DND-41 (cell line): ENCODE measurements at regions not wholly inside any gene's neighbourhood (a gene's known extent, or its start where the extent isn't known, plus 50 kb on each side); places are given as distances from the start of the nearest gene placed in this dataset.

ENCODE experiments used
- ATAC-seq: fragments of 200-7000 bp; cut with Tn5 transposase; 3 replicates; pipeline ENCODE4 v1.9.1; 2021; ENCODE audit warnings: low read depth; ENCODE audit not compliant: insufficient read depth
- DNase-seq: peaks from one replicate; pipeline ENCODE4 v3.0.0-alpha.2; 2020
- H2AFZ ChIP-seq: 2 replicates; pipeline ENCODE4 v1.6.0; 2012; ENCODE audit warnings: low read depth, low read length
- H3K27ac ChIP-seq: 2 replicates; pipeline ENCODE4 v1.5.1; 2012; ENCODE audit warnings: low read length, inconsistent platforms
- H3K27me3 ChIP-seq: fragments of 200-600 bp; sonication (generic); 2 replicates; pipeline ENCODE4 v1.6.0; 2012; ENCODE audit warnings: low read length, mild to moderate bottlenecking, inconsistent platforms; ENCODE audit not compliant: insufficient read depth, poor library complexity
- H3K36me3 ChIP-seq: 2 replicates; pipeline ENCODE4 v1.5.1; 2012; ENCODE audit warnings: low read length, inconsistent platforms; ENCODE audit not compliant: insufficient read depth
- H3K4me1 ChIP-seq: 2 replicates; pipeline ENCODE4 v1.5.1; 2012; ENCODE audit warnings: mild to moderate bottlenecking, low read length; ENCODE audit not compliant: insufficient read depth
- H3K4me2 ChIP-seq: 2 replicates; pipeline ENCODE4 v1.6.0; 2012; ENCODE audit warnings: mild to moderate bottlenecking, moderate library complexity, low read length, inconsistent platforms; ENCODE audit not compliant: insufficient read depth
- H3K4me3 ChIP-seq, 2 experiments: fragments of 200-600 bp in 1 of 2; shearing (Covaris generic) in 1 of 2; 2 replicates each; pipeline ENCODE4 v1.5.1; 2012 to 2016; ENCODE audit warnings: inconsistent platforms in 2 of 2, low read length in 2 of 2, mild to moderate bottlenecking in 2 of 2, low read depth in 1 of 2, moderate library complexity in 1 of 2
- H3K79me2 ChIP-seq: 2 replicates; pipeline ENCODE4 v1.6.0; 2012; ENCODE audit warnings: low read length, inconsistent platforms; ENCODE audit not compliant: insufficient read depth
- H3K9ac ChIP-seq: 2 replicates; pipeline ENCODE4 v1.6.0; 2012; ENCODE audit warnings: low read depth, mild to moderate bottlenecking, inconsistent platforms, low read length, moderate library complexity
- H3K9me3 ChIP-seq: 2 replicates; pipeline ENCODE4 v1.5.1; 2012; ENCODE audit warnings: low read length, moderate library complexity, mild to moderate bottlenecking, inconsistent platforms; ENCODE audit not compliant: insufficient read depth, severe bottlenecking
- H4K20me1 ChIP-seq: 2 replicates; pipeline ENCODE4 v1.6.0; 2012; ENCODE audit warnings: low read length; ENCODE audit not compliant: insufficient read depth
- CTCF ChIP-seq: IDR thresholded peaks from 2 replicates; pipeline ENCODE4 v1.5.1; 2012; ENCODE audit warnings: borderline replicate concordance, low read length, moderate library complexity, mild to moderate bottlenecking; ENCODE audit not compliant: poor library complexity, severe bottlenecking; ENCODE audit errors: extremely low read depth
- EZH2 ChIP-seq: IDR thresholded peaks from 3 replicates; pipeline ENCODE4 v1.6.1; 2012; ENCODE audit warnings: borderline replicate concordance, low read depth, mild to moderate bottlenecking, moderate library complexity, low read length, inconsistent platforms; ENCODE audit not compliant: severe bottlenecking

- Histone ChIP-seq H3K9me3 (no peaks in the 10 kb centered on the region), H3K27ac (no peak overlapping the region), H2AFZ (no peak overlapping the region), H3K9ac (no peak overlapping the region), H4K20me1 (no peaks in the 10 kb centered on the region), H3K4me2 (no peak overlapping the region), H3K27me3 (no peaks in the 10 kb centered on the region), H3K4me1 (no peaks in the 10 kb centered on the region), H3K4me3 (no peak overlapping the region), H3K79me2 (no peaks in the 10 kb centered on the region), H3K36me3 (no peaks in the 10 kb centered on the region)
- ATAC-seq, result no peak
- DNase-seq, result no peak
- TF ChIP-seq CTCF (no peak), EZH2 (no peak)
Observed at GRCh38 chr15:46879032-46879770, 838.1 kb upstream of the SEMA6D start.

GRCh38 chr15:46880791-46881190, 836.5 kb upstream of the SEMA6D start:
- no peaks in the 10 kb centered on the region for H3K36me3 ChIP-seq
- no peaks in the 10 kb centered on the region for H3K79me2 ChIP-seq
- H3K9me3 ChIP-seq, result no peaks in the 10 kb centered on the region
- no peak overlapping the region for H3K4me2 ChIP-seq
- no peak overlapping the region for H3K4me3 ChIP-seq
- DNase-seq, result no peak
- no peak overlapping the region for H3K27ac ChIP-seq
- ATAC-seq, result no peak
- no peaks in the 10 kb centered on the region for H3K27me3 ChIP-seq
- no peak overlapping the region for H3K9ac ChIP-seq
- TF ChIP-seq EZH2 (no peak), CTCF (no peak)
- no peaks in the 10 kb centered on the region for H3K4me1 ChIP-seq
- H2AFZ ChIP-seq, result no peak overlapping the region
- H4K20me1 ChIP-seq, result no peaks in the 10 kb centered on the region

- H4K20me1 ChIP-seq, result no peaks in the 10 kb centered on the region
Observed at GRCh38 chr15:46892621-46893160, 824.6 kb upstream of the SEMA6D start.

More at GRCh38 chr15:46892621-46893160, 824.6 kb upstream of the SEMA6D start:
- Histone ChIP-seq H3K27ac (no peak overlapping the region), H2AFZ (no peak overlapping the region), H3K9me3 (no peaks in the 10 kb centered on the region), H3K36me3 (no peaks in the 10 kb centered on the region), H3K27me3 (no peaks in the 10 kb centered on the region), H3K4me2 (no peak overlapping the region), H3K9ac (no peak overlapping the region), H3K79me2 (no peaks in the 10 kb centered on the region), H3K4me1 (no peaks in the 10 kb centered on the region), H3K4me3 (no peak overlapping the region)
- ATAC-seq (no peak), DNase-seq (no peak)
- no peak for TF ChIP-seq EZH2
- no peak for TF ChIP-seq CTCF
